ENCODE measurements at regions not wholly inside any gene's neighbourhood (a gene's known extent, or its start where the extent isn't known, plus 50 kb on each side); places are given as distances from the start of the nearest gene placed in this dataset.

DNA sequence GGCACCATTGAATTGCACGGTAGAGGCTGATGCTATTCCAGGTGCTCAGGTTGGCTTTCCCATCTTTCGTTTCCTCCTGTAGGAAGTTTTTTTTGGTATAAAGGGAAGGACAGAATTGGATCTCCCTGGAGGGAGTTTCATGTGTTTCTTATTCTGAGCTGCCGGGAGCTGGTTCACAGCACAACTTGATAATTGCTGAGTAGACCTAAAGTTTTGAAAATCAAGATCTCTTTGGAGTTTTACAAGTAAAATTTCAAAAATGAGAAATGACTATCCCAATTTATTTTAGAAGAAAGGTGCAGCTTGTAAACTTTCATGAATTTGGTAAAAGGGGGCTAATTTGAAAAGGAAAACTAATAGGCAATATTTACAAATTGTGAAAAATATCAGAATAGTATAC is 125.2 kb upstream of the ESR1 start:
- TF ChIP-seq, protein P1, sequence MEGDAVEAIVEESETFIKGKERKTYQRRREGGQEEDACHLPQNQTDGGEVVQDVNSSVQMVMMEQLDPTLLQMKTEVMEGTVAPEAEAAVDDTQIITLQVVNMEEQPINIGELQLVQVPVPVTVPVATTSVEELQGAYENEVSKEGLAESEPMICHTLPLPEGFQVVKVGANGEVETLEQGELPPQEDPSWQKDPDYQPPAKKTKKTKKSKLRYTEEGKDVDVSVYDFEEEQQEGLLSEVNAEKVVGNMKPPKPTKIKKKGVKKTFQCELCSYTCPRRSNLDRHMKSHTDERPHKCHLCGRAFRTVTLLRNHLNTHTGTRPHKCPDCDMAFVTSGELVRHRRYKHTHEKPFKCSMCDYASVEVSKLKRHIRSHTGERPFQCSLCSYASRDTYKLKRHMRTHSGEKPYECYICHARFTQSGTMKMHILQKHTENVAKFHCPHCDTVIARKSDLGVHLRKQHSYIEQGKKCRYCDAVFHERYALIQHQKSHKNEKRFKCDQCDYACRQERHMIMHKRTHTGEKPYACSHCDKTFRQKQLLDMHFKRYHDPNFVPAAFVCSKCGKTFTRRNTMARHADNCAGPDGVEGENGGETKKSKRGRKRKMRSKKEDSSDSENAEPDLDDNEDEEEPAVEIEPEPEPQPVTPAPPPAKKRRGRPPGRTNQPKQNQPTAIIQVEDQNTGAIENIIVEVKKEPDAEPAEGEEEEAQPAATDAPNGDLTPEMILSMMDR (IDR thresholded peaks at IDR 0.05; ENCODE audit: low read depth, low read length), result no peak
- no peak for TF ChIP-seq EZH2phosphoT487 (IDR thresholded peaks at IDR 0.05; ENCODE audit: low read depth)

Measured in OCI-LY3 (cell line).